ENCODE measurements at regions not wholly inside any gene's neighbourhood (a gene's known extent, or its start where the extent isn't known, plus 50 kb on each side); places are given as distances from the start of the nearest gene placed in this dataset.
"Not testable (repeated sequence)": the region's sequence is repeated elsewhere in the genome, so short reads cannot be mapped to it uniquely, and the experiment has no call there.

DNA sequence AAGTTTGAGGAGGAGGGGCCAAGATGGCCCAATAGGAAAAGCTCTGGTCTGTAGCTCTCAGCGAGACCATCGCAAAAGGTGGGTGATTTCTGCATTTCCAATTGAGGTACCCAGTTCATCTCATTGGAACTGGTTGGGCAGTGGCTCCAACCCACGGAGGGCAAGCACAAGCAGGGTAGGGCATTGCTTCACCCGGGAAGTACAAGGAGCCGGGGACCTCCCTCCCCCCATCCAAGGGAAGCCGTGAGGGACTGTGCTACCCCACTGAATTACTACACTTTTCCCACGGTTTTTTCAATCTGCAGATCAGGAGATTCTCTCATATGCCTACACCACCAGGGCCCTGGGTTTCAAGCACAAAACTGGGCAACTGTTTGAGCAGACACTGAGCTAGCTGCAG is 58.0 kb upstream of the EFCAB3 start:
- no peak for DNase-seq

DNA sequence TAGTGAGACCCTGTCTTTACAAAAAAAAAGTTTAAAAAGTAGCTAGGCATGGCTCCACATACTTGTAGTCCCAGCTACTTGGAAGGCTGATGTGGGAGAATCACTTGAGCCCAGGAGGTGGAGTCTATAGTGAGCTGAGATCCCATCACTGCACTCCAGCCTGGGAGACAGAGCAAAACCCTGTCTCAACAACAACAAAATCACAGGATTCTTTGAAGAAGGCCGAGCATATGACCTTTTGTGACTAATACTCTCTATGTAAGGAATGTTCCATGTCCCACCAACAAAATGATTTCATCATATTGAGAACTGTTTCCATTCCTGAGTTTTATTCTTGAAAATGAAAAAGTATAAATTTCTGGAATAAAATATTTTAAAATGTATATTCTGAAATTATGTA is 58.9 kb upstream of the EFCAB3 start:
- no peak for DNase-seq

DNA sequence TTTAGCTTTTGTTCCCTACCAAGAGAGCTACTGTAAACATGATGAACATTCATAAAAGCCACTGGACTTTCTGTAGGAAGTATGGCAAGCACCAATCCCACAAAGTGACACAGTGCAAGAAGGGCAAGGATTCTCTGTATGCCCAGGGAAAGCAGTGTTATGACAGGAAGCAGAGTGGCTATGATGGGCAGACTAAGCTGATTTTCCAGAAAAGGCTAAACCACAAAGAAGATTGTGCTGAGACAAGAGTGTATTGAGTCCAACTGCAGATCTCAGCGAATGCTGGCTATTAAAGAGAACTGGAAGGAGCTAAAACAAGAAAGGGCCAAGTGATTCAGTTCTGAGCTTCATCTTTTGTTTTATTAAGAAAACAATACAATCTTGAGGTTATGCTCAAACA is 60.5 kb upstream of the EFCAB3 start:
- DNase-seq, result no peak

DNA sequence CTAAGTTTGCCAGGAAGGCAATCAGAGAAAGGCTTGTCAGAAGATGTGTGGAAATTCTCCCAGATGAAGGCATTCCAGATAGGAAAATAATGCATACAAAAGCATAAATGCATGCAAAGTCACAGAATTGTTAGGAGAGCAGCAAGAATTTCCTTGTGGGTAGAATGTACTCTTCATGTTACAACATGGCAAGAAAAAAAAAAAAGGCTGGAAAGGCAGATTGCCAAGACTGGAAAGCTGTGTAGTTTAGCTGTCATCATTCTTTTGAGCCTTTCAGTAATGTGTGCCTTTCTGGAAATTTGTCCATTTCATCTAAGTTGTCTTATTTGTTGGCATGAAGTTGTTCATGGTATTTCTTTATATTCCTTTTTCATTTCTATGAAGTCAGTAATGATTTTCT is 71.0 kb upstream of the EFCAB3 start:
- DNase-seq, result no peak

DNA sequence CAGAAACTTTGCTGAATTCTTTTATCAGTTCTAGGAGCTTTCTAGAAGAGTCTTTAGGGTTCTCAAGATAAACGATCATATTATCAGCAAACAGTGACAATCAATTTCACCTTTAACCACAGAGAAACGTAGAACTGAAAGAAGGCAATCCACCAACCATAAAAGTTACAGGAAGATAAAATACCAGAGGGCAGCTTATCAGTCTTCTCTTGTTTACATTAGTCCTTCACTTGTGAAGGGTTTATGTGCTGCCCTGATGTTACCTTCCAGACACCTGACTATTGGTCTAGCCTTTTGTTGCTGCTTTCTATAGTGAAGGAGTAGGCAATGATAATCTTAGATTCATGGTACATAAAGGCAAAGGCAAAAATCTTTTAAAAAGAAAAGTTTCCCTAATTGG is 73.2 kb upstream of the EFCAB3 start:
- DNase-seq, result no peak

DNA sequence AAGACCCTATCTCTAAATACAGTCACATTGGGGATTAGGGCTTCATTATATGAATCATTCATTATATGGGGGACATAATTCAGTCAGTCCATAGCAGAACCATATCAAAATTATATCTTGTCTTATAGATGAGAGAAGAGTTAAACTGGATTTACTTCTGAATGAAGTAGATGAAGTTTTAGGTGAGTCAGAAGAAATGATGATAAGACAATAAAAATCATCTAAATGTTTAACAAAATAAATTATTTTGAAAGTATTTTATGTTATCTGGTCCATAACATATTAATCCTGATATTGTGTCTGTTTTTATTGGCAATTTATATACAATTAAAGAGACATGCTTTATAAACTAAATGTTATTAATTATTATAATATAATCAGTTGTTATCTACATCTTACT is 76.9 kb upstream of the EFCAB3 start:
- no peak for DNase-seq

DNA sequence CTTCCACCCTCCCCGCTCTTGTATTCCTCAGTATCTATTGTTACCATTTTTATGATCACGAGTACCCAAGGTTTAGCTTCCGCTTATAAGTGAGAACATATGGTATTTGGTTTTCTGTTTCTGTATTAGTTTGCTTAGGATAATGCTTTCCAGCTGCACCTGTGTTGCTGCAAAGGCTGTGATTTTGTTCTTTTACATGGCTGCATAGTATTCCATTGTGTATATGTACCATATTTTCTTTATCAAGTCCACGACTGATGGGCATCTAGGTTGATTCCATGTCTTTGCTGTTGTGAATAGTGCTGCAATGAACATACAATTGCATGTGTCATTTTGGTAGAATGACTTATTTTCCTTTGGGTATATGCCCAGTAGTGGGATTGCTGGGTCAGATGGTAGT is 79.7 kb upstream of the EFCAB3 start:
- DNase-seq, result no peak

DNA sequence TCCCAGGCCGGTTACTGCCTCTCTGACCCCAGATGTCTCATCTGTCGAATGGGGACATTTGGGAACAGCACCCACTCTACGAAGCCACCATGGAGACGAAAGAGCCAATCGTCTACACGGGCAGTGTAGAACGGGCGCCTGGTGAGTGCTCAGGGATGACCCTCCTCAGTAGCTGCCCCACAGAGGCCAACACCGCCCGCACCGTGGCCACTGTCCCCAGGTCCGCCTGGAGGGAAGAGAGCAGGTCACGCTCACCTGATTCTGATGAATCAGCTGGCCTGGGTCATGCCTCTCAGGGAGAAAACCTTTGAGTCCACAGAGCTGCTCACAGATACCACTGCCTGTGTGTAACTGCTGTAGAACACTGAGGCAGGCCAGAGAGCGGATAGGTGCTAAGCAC is 105.1 kb upstream of the EFCAB3 start:
- not testable (repeated sequence) for DNase-seq

DNA sequence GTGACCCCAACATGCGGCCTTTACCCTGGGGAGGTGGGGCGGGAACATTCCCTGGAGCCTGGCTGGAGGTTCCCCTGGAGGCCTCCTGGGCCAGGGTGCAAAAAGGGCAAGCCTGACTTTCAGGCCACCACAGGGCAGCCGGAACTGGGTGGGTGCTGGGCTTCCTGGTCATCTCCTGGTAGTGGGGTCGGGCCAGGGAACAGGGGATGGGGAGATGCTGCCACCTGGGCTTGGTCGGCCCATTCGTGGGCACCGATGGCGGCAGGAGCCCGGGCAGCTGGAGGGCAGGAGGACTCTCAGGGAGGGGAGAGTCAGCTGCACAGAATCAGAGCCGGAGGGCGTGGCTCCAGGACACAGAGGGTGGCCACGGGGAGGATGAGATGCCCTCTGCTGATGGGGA is 112.0 kb upstream of the EFCAB3 start:
- DNase-seq, result not testable (repeated sequence)

DNA sequence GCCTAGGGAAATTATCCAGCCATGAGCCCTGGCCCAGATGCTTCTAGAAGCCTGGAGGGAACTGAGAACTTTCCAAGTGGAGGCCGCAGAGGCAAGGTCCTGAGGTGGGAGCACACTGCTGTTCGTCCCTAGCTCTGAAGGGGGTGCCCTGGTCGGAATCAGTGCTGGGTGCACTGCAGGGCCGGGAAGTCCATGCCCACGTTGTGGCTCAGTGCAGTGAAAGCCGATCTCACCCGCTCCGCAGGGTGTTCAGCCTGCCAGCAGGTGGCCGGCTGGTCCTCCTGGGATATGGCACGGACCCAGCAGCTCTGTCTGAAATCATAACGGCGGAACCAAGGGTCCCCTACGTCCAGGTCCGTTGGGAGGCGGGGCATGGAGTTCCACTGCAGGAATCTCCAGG is 115.4 kb upstream of the EFCAB3 start:
- not testable (repeated sequence) for DNase-seq

DNA sequence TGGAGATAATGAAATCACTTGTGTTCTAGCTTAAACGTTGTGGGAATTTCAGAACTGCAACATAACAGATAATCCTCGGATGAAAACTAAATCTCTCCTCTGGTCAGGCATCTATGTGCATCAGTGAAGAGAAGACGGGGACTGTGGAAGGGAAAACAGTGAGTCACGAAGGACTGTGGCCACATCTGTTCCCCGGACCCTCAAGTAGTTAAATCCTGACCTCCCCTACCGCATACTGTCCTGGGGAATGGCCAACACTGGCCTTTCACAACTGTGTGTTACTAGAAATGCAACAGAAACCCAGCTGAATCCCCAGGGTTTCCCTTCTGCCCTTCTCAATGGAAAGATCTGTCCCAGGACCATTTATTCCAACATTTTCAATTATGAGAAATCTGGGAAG is 124.6 kb upstream of the EFCAB3 start:
- not testable (repeated sequence) for DNase-seq

DNA sequence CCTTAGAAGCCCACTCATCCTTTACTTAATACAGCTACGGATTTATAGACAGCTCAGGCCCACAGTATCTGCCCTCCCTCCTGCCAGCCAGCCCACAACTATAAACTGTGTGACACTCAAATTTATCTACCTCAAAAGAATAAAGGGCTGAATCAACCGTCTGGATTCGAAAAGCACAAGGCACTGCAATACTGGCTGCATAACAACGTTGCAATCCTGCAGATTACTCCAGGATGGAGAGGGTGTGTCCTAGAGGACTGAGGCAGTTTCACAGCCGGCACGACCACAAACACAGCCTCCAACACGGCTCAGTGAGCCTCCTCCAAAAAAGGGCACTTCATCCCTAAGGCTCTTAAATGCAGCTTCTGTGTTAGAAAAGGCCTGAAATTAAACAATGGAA is 138.3 kb upstream of the EFCAB3 start:
- DNase-seq, result not testable (repeated sequence)

DNA sequence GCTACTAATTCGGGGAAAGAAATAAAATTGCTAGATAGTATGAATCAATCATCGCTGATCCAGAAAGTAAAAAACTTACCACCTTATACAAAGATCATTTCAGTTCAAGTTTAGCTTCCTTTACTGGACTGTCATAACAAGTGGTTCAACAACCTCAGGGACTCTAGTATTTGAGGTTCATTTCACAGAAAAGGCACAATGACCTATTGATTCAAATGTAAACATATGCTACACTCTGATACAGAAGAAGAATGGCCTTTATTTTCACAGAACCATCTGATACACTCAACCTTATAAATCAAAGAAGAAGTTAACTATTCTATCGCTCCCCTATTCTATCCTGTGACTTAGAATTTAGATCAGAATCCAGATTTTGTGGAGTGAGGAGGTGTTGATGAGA is 140.8 kb upstream of the EFCAB3 start:
- DNase-seq, result not testable (repeated sequence)

DNA sequence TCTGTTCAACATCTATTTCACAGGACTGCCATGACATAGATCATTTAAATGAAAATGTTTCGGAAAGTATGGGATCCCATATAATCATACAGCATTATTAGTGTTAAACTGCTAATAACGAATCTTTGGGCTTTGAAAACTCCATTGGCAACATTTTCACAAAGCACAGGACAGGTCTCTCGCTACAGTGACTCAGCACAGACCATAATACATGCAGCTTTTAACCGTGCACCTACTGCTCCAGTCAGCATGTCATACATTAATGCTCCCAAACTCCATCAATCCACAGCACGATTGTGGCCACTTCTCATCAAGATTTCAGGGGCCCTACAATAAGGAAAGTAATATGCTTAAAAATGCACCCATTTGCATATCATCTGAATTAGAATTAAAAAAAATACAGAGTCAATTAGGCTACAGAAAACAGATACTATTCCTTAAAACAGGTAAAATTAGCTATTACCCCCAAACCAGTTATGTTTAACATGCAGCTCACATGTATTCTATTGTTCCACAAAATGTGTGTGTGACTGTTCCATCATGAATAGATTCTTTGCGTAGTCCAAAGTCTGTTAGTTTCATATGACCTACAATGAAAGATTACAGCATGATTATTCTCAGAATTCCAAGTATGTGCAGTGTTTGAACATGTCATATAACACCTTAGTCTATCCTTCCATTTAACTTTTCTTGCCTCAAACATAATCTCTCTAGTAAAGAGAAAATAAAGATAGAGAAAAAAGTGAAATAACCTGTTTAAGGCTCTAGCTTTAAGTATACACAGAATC is 141.6 kb upstream of the EFCAB3 start:
- not testable (repeated sequence) for DNase-seq

DNA sequence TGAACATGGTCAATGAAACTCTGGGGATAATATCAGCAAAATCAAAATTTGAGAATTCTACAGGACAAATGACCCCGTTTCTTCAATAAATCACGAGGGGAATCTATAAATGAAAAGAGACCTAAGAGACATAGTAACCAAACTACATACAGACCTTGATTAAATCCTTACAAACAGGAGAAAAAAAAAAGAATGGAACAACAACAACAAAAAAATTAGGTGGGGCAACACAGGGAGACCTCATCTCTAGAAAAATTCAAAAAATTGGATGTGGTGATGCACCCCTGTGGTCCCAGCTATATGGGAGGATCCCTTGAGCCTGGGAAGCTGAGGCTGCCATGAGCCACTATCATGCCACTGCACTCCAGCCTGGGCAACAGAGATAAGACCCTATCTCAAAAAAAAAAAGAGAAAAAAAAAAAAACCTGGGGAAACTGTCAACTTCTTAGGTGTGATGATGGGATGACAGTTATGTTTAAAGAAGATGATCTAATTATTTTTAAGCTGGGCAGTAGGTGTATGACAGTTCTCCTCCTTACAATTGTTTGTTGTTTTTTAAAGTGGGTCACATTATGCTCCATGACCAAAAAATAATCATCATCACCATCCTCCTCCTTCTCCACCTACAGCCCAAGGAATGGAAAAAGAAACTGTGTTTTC is 146.4 kb upstream of the EFCAB3 start:
- DNase-seq, result not testable (repeated sequence)

DNA sequence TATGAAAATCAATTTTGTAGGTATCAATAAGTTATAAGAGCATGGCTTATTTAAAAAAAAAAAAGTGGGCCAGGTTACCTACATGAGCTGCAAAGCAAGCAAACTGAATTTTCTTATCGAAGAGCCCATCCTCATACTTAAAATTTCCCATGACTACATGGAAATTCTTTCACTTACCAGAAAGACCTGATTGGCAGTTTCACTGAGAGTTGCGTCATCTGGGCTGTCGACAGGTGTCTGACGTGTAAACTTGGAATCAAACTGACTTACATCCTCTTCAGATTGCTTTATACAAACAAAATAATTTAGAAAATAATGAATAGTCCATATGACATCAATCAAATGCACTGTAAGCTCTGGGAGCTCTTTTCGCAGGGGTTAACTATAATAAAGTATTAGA is 149.1 kb upstream of the EFCAB3 start:
- not testable (repeated sequence) for DNase-seq

DNA sequence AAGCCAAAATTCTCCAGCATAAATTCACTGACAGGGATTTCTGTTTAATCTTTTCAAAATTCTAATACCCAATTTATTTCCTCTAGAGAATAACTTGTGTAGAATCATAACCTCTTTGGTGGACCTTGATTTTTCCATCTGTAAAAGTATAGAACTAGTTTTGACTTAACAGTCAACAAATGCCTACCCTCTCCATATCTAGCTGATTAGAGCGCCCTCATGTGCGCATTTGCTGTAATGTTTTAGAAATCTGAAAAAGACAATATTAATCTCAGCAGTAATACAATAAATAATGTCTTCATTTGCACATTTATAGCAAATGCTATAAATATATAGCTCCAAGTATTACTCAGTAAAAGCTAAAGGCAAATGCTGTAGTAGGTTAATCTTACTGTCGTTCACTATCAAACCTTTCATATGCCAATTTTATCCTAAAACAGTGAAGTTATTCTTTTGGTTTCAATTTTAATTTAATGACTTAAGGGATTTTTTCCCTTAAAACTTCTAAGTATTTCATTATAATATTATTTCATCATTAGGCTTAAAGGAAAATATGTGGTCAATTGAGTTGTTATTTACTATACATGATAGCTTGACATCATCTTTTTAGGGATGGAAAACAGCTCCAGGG is 153.6 kb upstream of the EFCAB3 start:
- not testable (repeated sequence) for DNase-seq

DNA sequence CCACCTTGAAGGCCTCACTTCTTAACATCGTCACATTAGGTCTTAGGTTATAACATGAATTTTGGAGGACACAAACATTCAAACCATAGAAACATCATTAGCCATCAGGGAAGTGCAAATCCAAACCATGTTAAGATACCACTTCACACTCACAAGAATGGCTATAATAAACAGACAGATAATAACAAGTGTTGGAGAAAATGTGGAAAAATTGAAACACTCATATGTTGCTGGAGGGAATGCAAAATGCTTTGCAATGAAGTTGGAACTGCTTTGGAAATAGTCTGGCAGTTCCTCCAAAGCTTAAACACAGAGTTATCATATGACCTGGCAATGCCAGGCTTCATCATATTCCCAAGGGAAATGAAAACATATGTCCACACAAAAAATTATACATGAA is 156.8 kb upstream of the EFCAB3 start:
- not testable (repeated sequence) for DNase-seq

DNA sequence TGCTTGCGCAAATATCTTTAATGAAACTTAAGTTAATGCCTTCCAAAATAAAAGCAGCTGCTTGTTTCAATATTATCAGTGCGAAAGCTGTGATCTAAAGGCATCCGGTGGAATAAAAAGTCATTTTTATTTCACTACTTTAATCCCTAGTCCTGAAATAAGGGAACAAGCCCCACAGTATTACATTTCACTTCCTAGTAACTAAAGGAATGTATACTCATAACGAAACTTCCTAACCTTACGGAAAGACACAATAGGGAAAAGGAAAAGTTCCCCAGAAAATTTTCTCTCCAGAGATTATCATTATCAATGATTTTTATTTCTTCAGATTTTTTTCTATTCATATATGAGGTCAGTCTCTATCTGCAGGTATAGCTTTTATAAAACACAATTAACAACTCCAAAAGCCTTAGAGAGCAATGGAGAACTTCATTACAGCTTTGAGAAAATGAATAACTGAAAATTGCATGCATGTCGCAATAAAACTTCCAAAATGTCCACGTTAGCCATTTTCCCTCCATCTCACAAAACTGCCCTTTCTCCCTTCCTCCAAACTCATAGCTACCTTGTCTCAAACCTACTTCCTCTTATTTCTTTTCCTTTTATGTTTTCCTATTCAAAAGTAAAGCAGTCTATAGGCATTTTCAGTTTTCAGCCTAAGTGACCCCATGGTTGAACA is 154.3 kb upstream of the MED13 start:
- DNase-seq, result no peak

DNA sequence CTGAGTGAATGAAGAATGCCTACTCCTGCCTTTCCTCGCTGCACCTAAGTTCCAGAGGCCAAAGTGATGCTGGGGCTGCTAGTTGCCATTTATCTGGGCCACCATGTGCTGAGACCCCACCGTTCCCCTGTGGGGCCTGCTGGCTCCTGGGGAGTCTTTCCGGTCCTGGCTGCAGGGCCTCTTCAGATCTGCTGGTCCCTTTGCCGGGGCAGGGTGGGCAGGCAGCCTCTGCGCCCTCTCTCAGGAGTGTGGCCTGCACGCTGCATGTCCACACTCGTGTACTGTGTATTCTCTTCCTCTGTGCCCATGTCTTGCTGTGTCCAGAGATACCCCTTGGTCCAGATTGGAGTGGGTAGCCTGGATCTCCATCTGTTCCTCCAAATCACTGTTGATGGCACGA is 151.8 kb upstream of the MED13 start:
- no peak for DNase-seq

DNA sequence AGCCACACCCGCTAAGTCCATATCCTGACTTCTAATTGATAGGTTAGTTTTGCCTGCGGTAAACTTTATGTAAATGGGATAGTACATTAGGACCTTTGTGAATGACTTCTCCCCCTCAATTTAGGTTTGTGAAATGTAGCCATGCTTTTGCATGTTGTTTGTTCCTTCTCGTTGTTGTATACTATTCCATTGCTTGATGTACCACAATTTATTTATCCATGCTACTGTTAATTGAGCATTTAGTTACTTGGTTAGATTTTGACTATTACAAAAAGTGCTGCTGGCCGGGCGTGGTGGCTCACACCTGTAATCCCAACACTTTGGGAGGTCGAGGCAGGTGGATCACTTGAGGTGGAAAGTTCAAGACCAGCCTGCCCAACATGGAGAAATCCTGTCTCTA is 150.8 kb upstream of the MED13 start:
- DNase-seq, result not testable (repeated sequence)

DNA sequence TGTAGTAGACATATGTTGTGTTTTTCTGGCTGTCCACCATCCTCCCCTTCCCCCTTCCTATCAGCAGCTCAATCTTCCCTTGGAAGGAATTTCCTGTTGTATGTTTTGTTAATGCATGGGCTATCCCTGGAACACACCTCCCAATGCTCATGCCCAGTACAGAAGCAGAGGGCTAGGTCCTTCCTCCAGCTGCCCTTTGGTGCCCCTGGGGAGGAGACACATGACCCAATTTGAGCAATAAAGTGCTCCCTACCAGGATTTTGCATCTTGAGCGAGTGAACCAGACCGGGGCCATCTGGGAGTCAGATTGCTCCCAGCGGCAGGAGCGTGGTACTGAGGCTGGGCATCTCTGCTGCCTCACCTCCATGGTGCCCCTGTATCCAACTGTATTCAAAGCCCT is 141.5 kb upstream of the MED13 start:
- DNase-seq, result no peak

DNA sequence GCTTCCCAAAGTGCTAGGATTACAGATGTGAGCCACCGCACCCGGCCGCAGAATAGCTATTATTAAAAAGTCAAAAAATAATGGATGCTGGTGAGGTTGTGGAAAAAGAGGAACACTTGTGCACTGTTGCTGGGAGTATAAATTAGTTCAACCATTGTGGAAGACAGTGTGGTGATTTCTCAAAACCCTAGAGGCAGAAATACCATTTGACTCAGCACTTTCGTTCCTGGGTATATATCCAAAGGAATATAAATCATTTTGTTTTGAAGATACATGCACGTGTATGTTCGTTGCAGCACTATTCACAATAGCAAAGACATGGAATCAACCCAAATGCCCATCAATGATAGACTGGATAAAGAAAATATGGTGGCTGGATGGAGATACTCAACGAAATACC is 132.1 kb upstream of the MED13 start:
- DNase-seq, result not testable (repeated sequence)

DNA sequence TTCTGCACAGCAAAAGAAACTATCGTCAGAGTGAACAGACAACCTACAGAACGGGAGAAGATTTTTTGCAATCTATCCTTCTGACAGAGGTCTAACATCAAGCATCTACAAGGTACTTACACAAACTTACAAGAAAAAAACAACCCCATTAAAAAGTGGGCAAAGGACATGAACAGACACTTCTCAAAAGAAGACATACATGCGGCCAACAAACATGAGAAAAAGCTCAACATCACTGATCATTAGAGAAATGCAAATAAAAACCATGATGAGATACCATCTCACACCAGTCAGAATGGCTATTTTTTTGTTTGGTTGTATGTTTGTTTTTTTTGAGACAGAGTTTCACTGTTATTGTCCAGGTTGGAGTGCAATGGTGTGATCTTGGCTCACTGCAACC is 131.5 kb upstream of the MED13 start:
- DNase-seq, result not testable (repeated sequence)
